ENCODE measurements at regions not wholly inside any gene's neighbourhood (a gene's known extent, or its start where the extent isn't known, plus 50 kb on each side); places are given as distances from the start of the nearest gene placed in this dataset.

DNA sequence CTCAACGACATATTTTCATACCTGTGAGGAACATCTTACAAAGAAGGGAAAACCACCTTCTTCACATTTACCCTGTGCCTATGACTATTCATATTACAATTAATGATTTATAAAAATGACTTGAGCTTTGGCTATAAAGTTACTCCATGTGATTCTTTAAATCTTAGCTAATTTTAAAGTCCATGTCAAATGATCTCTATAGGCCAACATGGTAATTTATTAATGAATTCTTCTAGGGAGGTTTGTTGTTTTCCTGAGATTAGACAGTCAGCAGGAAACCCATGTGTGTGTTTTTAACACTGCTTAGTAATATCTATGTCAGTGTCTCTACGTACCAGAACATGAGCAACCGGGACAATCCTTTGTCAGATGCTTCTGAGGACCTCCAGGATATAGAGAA lies 307.3 kb downstream of the IPMK start:
- Histone ChIP-seq H3K4me2 (ENCODE audit: control insufficient read depth, extremely low read depth, insufficient read depth, low read depth, low read length) (no peak overlapping the region), H3K9me1 (ENCODE audit: control insufficient read depth, extremely low read depth, insufficient read depth, low read length) (no peaks in the 10 kb centered on the region), H3K4me1 (ENCODE audit: control insufficient read depth, extremely low read depth, insufficient read depth, low read length) (no peaks in the 10 kb centered on the region), H2AFZ (ENCODE audit: control insufficient read depth, low read length) (no peak overlapping the region), H3K79me2 (ENCODE audit: control insufficient read depth, insufficient read depth, low read length) (no peaks in the 10 kb centered on the region), H3K9me3 (ENCODE audit: control insufficient read depth, low read depth, low read length) (no peaks in the 10 kb centered on the region), H4K20me1 (ENCODE audit: control insufficient read depth, extremely low read depth, insufficient read depth, low read length) (no peaks in the 10 kb centered on the region), H3K27me3 (ENCODE audit: control insufficient read depth, extremely low read depth, insufficient read depth, low read length) (no peaks in the 10 kb centered on the region), H3K27ac (ENCODE audit: control insufficient read depth, insufficient read depth, low read length) (no peak overlapping the region), H3K9ac (ENCODE audit: control insufficient read depth, extremely low read depth, insufficient read depth, low read length) (no peak overlapping the region), H3K36me3 (ENCODE audit: control insufficient read depth in 2 of 2, extremely low read depth in 1 of 2, insufficient read depth in 2 of 2, low read length in 2 of 2) (no peaks in the 10 kb centered on the region), H3K4me3 (ENCODE audit: control insufficient read depth in 2 of 3, extremely low read depth in 1 of 3, insufficient read depth in 2 of 3, low read depth in 1 of 3, low read length in 3 of 3) (no peak overlapping the region)
- dilution Hi-C loops (cut with MboI; ENCODE audit: extremely low pct_ligation_motif_present, low sequenced_read_pairs), result no loop called here
- DNase-seq (ENCODE audit: low read depth, low spot score), result no peak
- no peak for FAIRE-seq
- no peak for TF ChIP-seq EZH2 (IDR thresholded peaks at IDR 0.05; ENCODE audit: low read length)

- TF ChIP-seq CTCF (optimal IDR thresholded peaks at IDR 0.05 in 1 of 3, IDR thresholded peaks at IDR 0.05 in 1 of 3, conservative IDR thresholded peaks at IDR 0.05 in 1 of 3; ENCODE audit: extremely low read depth in 1 of 3, insufficient read depth in 2 of 3, low read length in 3 of 3) (no peak), EZH2 (IDR thresholded peaks at IDR 0.05; ENCODE audit: low read length) (no peak)
- H3K4me2 ChIP-seq (ENCODE audit: control insufficient read depth, extremely low read depth, insufficient read depth, low read depth, low read length), result no peak overlapping the region
- no peaks in the 10 kb centered on the region for H3K9me3 ChIP-seq (ENCODE audit: control insufficient read depth, low read depth, low read length)
- H3K27me3 ChIP-seq (ENCODE audit: control insufficient read depth, extremely low read depth, insufficient read depth, low read length), result no peaks in the 10 kb centered on the region
- no peaks in the 10 kb centered on the region for H4K20me1 ChIP-seq (ENCODE audit: control insufficient read depth, extremely low read depth, insufficient read depth, low read length)
- no peak overlapping the region for H3K27ac ChIP-seq (ENCODE audit: control insufficient read depth, insufficient read depth, low read length)
- dilution Hi-C loops (cut with MboI; ENCODE audit: extremely low pct_ligation_motif_present, low sequenced_read_pairs), result no loop called here
- FAIRE-seq (no peak), DNase-seq (ENCODE audit: low read depth, low spot score) (no peak)
- H3K79me2 ChIP-seq (ENCODE audit: control insufficient read depth, insufficient read depth, low read length), result no peaks in the 10 kb centered on the region
- H3K9ac ChIP-seq (ENCODE audit: control insufficient read depth, extremely low read depth, insufficient read depth, low read length), result no peak overlapping the region
- no peak overlapping the region for H2AFZ ChIP-seq (ENCODE audit: control insufficient read depth, low read length)
- H3K9me1 ChIP-seq (ENCODE audit: control insufficient read depth, extremely low read depth, insufficient read depth, low read length), result no peaks in the 10 kb centered on the region
- H3K4me1 ChIP-seq (ENCODE audit: control insufficient read depth, extremely low read depth, insufficient read depth, low read length), result no peaks in the 10 kb centered on the region
- H3K36me3 ChIP-seq (ENCODE audit: control insufficient read depth in 2 of 2, extremely low read depth in 1 of 2, insufficient read depth in 2 of 2, low read length in 2 of 2), result no peaks in the 10 kb centered on the region
- no peak overlapping the region for H3K4me3 ChIP-seq (ENCODE audit: control insufficient read depth in 2 of 3, extremely low read depth in 1 of 3, insufficient read depth in 2 of 3, low read depth in 1 of 3, low read length in 3 of 3)
Measured at GRCh38 chr10:57959318-57960006, 308.2 kb downstream of the IPMK start.

DNA sequence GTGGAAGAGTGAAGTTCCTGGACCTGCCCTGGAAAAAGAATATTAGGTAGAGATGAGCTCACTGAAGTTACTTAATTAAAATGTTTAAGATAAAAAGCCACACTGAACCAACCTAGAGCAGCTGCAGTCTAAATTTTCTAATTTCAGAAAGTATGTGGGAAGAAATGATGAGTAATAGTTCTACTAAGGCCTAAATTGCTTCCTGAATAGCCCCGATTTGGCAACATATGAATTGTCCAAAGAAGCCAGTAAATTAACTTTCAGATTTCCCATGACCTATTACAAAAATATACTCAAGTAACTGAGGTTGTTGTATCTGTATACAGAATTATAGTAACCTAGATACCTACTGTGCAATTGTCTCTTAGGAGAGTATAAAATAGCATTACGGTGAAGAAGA lies 312.6 kb downstream of the IPMK start:
- no peak for FAIRE-seq
- Histone ChIP-seq H3K79me2 (ENCODE audit: control insufficient read depth, insufficient read depth, low read length) (no peaks in the 10 kb centered on the region), H4K20me1 (ENCODE audit: control insufficient read depth, extremely low read depth, insufficient read depth, low read length) (no peaks in the 10 kb centered on the region), H3K4me2 (ENCODE audit: control insufficient read depth, extremely low read depth, insufficient read depth, low read depth, low read length) (no peak overlapping the region), H3K4me3 (ENCODE audit: control insufficient read depth in 2 of 3, extremely low read depth in 1 of 3, insufficient read depth in 2 of 3, low read depth in 1 of 3, low read length in 3 of 3) (no peak overlapping the region), H3K9ac (ENCODE audit: control insufficient read depth, extremely low read depth, insufficient read depth, low read length) (no peak overlapping the region), H3K4me1 (ENCODE audit: control insufficient read depth, extremely low read depth, insufficient read depth, low read length) (no peaks in the 10 kb centered on the region), H2AFZ (ENCODE audit: control insufficient read depth, low read length) (no peak overlapping the region), H3K9me1 (ENCODE audit: control insufficient read depth, extremely low read depth, insufficient read depth, low read length) (no peaks in the 10 kb centered on the region), H3K9me3 (ENCODE audit: control insufficient read depth, low read depth, low read length) (no peaks in the 10 kb centered on the region), H3K36me3 (ENCODE audit: control insufficient read depth in 2 of 2, extremely low read depth in 1 of 2, insufficient read depth in 2 of 2, low read length in 2 of 2) (no peaks in the 10 kb centered on the region), H3K27me3 (ENCODE audit: control insufficient read depth, extremely low read depth, insufficient read depth, low read length) (no peaks in the 10 kb centered on the region), H3K27ac (ENCODE audit: control insufficient read depth, insufficient read depth, low read length) (no peak overlapping the region)
- DNase-seq (ENCODE audit: low read depth, low spot score), result no peak
- dilution Hi-C loops (cut with MboI; ENCODE audit: extremely low pct_ligation_motif_present, low sequenced_read_pairs), result no loop called here
- TF ChIP-seq EZH2 (IDR thresholded peaks at IDR 0.05; ENCODE audit: low read length) (no peak), CTCF (optimal IDR thresholded peaks at IDR 0.05 in 1 of 3, IDR thresholded peaks at IDR 0.05 in 1 of 3, conservative IDR thresholded peaks at IDR 0.05 in 1 of 3; ENCODE audit: extremely low read depth in 1 of 3, insufficient read depth in 2 of 3, low read length in 3 of 3) (no peak)

Data from keratinocyte (primary cell).